ENCODE measurements at regions not wholly inside any gene's neighbourhood (a gene's known extent, or its start where the extent isn't known, plus 50 kb on each side); places are given as distances from the start of the nearest gene placed in this dataset.
A peak's percentile ranks its signal among the peaks of the same experiment; 100 is the strongest.

DNA sequence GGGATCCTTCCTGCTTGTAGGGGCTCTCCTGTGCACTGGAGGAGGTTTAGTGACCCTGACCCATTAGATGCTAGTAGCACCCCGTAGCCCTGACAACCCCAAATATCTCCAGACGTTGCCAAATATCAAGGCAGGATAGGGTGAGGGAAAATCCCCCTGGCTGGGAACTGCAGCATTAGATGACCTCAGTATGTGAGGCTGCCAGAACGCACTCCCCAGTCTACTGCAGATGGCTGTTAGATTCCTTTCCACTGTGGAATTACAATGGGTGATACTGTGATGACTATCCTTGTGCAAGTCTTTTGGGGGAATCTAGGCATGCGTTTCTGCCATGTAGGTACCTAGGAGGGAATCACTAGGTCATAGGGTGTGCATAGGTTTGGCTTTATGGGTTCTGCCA, 226.3 kb upstream of the KCNG1 start:
- H3K27ac ChIP-seq (ENCODE audit: insufficient read depth, low read length) = no peak overlapping the region
- H3K9ac ChIP-seq (ENCODE audit: insufficient read depth, low read length) = no peak overlapping the region
- no peaks in the 10 kb centered on the region for H3K9me3 ChIP-seq (ENCODE audit: control insufficient read depth, insufficient read depth, low read depth, low read length)
- TF ChIP-seq EZH2 (IDR thresholded peaks at IDR 0.05; ENCODE audit: low read length, missing control alignments) = no peak
- TF ChIP-seq, protein P1, sequence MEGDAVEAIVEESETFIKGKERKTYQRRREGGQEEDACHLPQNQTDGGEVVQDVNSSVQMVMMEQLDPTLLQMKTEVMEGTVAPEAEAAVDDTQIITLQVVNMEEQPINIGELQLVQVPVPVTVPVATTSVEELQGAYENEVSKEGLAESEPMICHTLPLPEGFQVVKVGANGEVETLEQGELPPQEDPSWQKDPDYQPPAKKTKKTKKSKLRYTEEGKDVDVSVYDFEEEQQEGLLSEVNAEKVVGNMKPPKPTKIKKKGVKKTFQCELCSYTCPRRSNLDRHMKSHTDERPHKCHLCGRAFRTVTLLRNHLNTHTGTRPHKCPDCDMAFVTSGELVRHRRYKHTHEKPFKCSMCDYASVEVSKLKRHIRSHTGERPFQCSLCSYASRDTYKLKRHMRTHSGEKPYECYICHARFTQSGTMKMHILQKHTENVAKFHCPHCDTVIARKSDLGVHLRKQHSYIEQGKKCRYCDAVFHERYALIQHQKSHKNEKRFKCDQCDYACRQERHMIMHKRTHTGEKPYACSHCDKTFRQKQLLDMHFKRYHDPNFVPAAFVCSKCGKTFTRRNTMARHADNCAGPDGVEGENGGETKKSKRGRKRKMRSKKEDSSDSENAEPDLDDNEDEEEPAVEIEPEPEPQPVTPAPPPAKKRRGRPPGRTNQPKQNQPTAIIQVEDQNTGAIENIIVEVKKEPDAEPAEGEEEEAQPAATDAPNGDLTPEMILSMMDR (conservative IDR thresholded peaks at IDR 0.05 in 1 of 2, IDR thresholded peaks at IDR 0.05 in 1 of 2; ENCODE audit: low read depth in 1 of 2, low read length in 2 of 2) = no peak
- H3K79me2 ChIP-seq (ENCODE audit: control insufficient read depth, insufficient read depth, low read length) = no peaks in the 10 kb centered on the region
- H4K20me1 ChIP-seq (ENCODE audit: control insufficient read depth, extremely low read depth, insufficient read depth, low read length) = no peaks in the 10 kb centered on the region
- H2AFZ ChIP-seq (ENCODE audit: low read length) = no peak overlapping the region
- peak in 1 of 2 donors; percentile 40 for DNase-seq (ENCODE audit: low read depth in 2 of 2)
- H3K4me2 ChIP-seq (ENCODE audit: extremely low read depth, insufficient read depth, low read length) = no peak overlapping the region
- no peak overlapping the region for H3K4me3 ChIP-seq (replicated peaks in 1 of 4; ENCODE audit: control extremely low read depth in 1 of 4, insufficient read depth in 1 of 4, low read depth in 3 of 4, low read length in 4 of 4)
- no peaks in the 10 kb centered on the region for H3K36me3 ChIP-seq (ENCODE audit: control insufficient read depth, insufficient read depth, low read length)
- peaks cover 6% of the 10 kb centered on the region for H3K27me3 ChIP-seq (ENCODE audit: control insufficient read depth, insufficient read depth, low read length)
- H3K4me1 ChIP-seq (ENCODE audit: control insufficient read depth, extremely low read depth, insufficient read depth, low read length) = no peaks in the 10 kb centered on the region

DNA sequence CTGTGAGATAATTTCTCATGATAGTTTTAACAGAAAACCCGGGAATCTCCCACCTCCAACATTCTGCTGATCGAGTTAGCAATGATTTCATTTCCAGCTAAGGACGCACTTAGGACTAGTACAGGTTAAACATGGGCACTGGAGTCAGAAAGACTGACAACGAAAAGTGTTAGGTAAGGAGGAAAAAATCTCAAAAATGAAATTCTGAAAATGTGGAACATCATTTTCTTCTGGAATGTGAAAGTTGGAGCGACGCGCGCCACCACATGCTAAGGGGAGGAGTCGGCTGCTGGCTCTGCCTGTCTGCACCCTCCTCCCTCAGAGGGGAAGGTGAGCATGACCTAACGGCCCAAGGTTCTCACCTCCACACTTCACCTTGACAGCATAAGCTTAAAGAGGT, 221.6 kb upstream of the KCNG1 start:
- H3K27ac ChIP-seq (ENCODE audit: insufficient read depth, low read length) = no peak overlapping the region
- H3K4me2 ChIP-seq (ENCODE audit: extremely low read depth, insufficient read depth, low read length) = no peak overlapping the region
- no peaks in the 10 kb centered on the region for H3K79me2 ChIP-seq (ENCODE audit: control insufficient read depth, insufficient read depth, low read length)
- TF ChIP-seq EZH2 (IDR thresholded peaks at IDR 0.05; ENCODE audit: low read length, missing control alignments) = no peak
- TF ChIP-seq, protein P1 (conservative IDR thresholded peaks at IDR 0.05 in 1 of 2, IDR thresholded peaks at IDR 0.05 in 1 of 2; ENCODE audit: low read depth in 1 of 2, low read length in 2 of 2) = no peak
- peaks cover 5% of the 10 kb centered on the region for H3K27me3 ChIP-seq (ENCODE audit: control insufficient read depth, insufficient read depth, low read length)
- no peaks in the 10 kb centered on the region for H3K9me3 ChIP-seq (ENCODE audit: control insufficient read depth, insufficient read depth, low read depth, low read length)
- DNase-seq (ENCODE audit: low read depth in 2 of 2) = no peak
- H3K9ac ChIP-seq (ENCODE audit: insufficient read depth, low read length) = no peak overlapping the region
- H3K4me1 ChIP-seq (ENCODE audit: control insufficient read depth, extremely low read depth, insufficient read depth, low read length) = no peaks in the 10 kb centered on the region
- H3K36me3 ChIP-seq (ENCODE audit: control insufficient read depth, insufficient read depth, low read length) = no peaks in the 10 kb centered on the region
- no peaks in the 10 kb centered on the region for H4K20me1 ChIP-seq (ENCODE audit: control insufficient read depth, extremely low read depth, insufficient read depth, low read length)
- no peak overlapping the region for H2AFZ ChIP-seq (ENCODE audit: low read length)
- H3K4me3 ChIP-seq (replicated peaks in 1 of 4; ENCODE audit: control extremely low read depth in 1 of 4, insufficient read depth in 1 of 4, low read depth in 3 of 4, low read length in 4 of 4) = no peak overlapping the region

DNA sequence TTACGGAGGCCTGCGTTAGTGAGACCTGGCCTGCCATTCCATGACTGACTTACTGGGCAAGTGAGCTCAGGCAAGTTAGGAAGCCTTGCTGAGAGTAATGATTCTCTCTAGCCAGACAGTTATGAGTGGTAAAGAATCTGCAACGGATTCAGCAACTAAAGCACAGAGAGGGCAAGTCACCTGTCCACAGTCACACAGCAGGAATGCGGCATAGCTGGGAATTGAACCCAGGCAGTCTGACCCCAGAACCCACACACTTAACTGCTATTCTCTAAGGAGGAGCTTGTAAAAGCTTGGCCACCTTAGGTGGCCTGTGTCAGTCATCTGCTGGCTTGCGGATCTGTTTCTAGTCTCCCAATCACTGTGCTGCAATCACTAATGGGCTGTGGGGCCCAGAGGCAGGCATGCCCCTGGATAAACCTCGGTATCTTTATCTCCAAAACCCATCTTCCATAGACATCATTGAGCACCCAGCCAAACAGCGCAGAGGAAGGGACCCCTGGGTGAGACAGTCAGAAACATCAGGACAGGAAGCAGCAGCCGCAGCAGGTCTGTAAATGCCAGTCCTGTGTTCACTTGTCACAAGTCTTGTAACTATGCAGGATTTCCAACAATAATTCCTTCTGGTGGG, 215.9 kb upstream of the KCNG1 start:
- no peak overlapping the region for H3K4me2 ChIP-seq (ENCODE audit: extremely low read depth, insufficient read depth, low read length)
- TF ChIP-seq EZH2 (IDR thresholded peaks at IDR 0.05; ENCODE audit: low read length, missing control alignments) = no peak
- TF ChIP-seq, protein P1 (conservative IDR thresholded peaks at IDR 0.05 in 1 of 2, IDR thresholded peaks at IDR 0.05 in 1 of 2; ENCODE audit: low read depth in 1 of 2, low read length in 2 of 2) = no peak
- H3K9me3 ChIP-seq (ENCODE audit: control insufficient read depth, insufficient read depth, low read depth, low read length) = no peaks in the 10 kb centered on the region
- H3K9ac ChIP-seq (ENCODE audit: insufficient read depth, low read length) = no peak overlapping the region
- no peaks in the 10 kb centered on the region for H4K20me1 ChIP-seq (ENCODE audit: control insufficient read depth, extremely low read depth, insufficient read depth, low read length)
- H3K36me3 ChIP-seq (ENCODE audit: control insufficient read depth, insufficient read depth, low read length) = no peaks in the 10 kb centered on the region
- H3K4me3 ChIP-seq (replicated peaks in 1 of 4; ENCODE audit: control extremely low read depth in 1 of 4, insufficient read depth in 1 of 4, low read depth in 3 of 4, low read length in 4 of 4) = no peak overlapping the region
- no peak for DNase-seq (ENCODE audit: low read depth in 2 of 2)
- no peaks in the 10 kb centered on the region for H3K79me2 ChIP-seq (ENCODE audit: control insufficient read depth, insufficient read depth, low read length)
- H2AFZ ChIP-seq (ENCODE audit: low read length) = no peak overlapping the region
- no peaks in the 10 kb centered on the region for H3K4me1 ChIP-seq (ENCODE audit: control insufficient read depth, extremely low read depth, insufficient read depth, low read length)
- no peak overlapping the region for H3K27ac ChIP-seq (ENCODE audit: insufficient read depth, low read length)
- no peaks in the 10 kb centered on the region for H3K27me3 ChIP-seq (ENCODE audit: control insufficient read depth, insufficient read depth, low read length)

Data from fibroblast of lung (primary cell).